ENCODE measurements at regions not wholly inside any gene's neighbourhood (a gene's known extent, or its start where the extent isn't known, plus 50 kb on each side); places are given as distances from the start of the nearest gene placed in this dataset.
"Not testable (repeated sequence)": the region's sequence is repeated elsewhere in the genome, so short reads cannot be mapped to it uniquely, and the experiment has no call there.

- DNase-seq (ENCODE audit: low spot score), result no peak
These were observed 67.0 kb upstream of the SMAD6 start for GRCh38 chr15:66635006-66635405.

DNA sequence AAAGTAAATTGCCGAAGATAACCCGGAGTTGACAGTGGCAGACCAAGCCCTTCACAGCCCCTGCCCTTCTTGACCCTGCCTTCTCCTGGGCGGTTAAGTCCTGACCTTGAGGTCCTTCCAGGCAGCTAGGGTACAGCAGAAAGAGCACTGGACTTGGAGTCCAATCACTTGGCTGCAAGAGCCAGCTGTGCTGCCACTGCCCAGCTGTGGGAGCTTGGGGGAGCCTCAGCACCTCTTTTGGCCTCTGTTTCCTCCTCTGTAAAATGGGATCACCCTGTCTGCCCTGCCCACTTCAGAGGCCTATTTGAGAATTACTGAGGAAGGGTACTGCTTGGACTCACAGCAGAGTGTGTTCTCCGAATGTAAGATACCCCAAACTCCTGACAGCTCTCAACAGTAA lies 66.2 kb upstream of the SMAD6 start:
- DNase-seq (ENCODE audit: low spot score), result no peak

- not testable (repeated sequence) for DNase-seq (ENCODE audit: low spot score)
These were observed 65.0 kb upstream of the SMAD6 start for GRCh38 chr15:66637044-66637443.

- DNase-seq (ENCODE audit: low spot score), result no peak
These were observed 63.7 kb upstream of the SMAD6 start for GRCh38 chr15:66638377-66638776.

DNA sequence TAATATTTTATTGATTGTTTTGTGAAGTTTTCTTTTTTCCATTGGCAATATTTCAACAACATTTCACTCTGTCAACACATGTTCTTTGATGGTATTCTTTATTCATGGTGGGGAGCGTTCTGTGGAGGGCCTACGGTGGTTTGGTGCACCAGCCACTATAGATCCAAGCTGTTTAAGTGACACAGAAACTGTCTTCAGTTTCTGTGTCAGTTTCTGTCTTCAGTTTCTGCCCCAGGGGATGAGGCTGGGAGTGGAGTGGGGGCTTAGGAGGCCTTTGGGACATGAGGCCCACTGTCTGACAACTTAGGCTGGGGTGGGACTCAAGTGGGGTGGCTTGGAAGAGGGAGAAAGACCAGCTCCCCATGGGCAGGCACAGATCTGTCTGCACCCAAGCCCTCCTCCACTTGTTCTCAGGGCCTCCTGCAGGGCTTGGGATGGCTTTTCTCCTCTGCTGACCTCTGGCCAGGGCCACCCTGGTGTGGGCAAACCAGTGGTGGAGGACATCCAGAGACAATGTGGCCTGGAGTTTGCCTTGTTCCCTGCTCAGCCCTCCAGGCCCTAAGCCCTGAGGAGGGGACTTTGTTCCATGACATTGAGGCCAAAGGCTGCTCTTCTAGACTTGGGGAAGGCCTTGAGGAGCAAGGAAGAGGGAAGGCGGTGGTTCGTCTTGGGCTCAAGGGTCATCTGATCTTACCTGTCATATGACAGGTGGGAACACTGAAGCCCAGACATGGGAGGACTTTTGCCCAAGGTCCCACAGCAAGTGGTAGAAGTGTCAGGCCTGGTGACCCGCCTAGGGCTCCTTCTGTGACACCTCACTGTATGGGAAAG lies 60.3 kb upstream of the SMAD6 start:
- DNase-seq (ENCODE audit: low spot score), result no peak

- DNase-seq (ENCODE audit: low spot score), result no peak
These were observed 59.5 kb upstream of the SMAD6 start for GRCh38 chr15:66642514-66642913.

- DNase-seq (ENCODE audit: low spot score), result no peak
These were observed 59.0 kb upstream of the SMAD6 start for GRCh38 chr15:66643033-66643432.

DNA sequence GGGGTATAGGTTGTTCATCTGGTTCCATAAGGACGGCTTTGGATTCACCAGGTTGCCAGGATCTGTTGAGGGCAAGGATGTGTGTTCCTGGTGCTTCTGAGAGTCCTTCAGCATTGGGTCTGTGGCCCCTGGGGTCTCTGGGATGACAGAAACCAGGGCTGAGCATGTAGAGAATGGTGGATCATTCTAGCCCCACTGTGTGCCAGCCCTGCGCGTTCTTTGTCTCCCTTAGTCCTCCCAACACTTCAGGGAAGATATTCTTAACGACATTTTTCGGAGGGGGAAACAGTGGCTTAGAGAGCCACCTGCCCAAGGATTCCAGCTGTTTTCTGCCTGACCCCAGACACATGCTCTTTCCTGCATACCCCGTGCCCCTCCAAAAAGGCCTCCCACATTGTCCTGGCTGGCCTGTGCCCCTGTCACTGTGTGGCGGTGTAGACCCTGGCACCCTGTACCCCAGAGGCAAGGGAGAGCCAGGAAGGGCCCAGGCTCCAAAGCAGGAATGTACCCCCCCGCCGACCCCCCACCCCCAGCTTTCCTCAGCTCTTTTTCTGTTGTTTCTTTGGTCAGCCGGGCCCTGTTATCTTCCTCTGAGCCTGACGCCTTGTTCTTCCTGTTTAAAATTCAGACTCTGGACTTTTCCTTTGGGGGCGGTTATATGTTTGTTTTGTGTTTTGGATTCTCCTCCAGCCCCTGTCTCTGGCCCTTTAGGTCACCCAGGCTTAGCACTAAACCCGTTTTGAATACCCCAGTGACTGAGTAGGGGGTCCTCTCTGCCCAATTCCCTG lies 57.8 kb upstream of the SMAD6 start:
- no peak for DNase-seq (ENCODE audit: low spot score)

GRCh38 chr15:66644869-66645268 lies 57.2 kb upstream of the SMAD6 start:
- no peak for DNase-seq (ENCODE audit: low spot score)

GRCh38 chr15:66646308-66646707 lies 55.7 kb upstream of the SMAD6 start:
- DNase-seq (ENCODE audit: low spot score), result peak; percentile 28

- DNase-seq (ENCODE audit: low spot score), result no peak
These were observed 55.2 kb upstream of the SMAD6 start for GRCh38 chr15:66646799-66647198.

DNA sequence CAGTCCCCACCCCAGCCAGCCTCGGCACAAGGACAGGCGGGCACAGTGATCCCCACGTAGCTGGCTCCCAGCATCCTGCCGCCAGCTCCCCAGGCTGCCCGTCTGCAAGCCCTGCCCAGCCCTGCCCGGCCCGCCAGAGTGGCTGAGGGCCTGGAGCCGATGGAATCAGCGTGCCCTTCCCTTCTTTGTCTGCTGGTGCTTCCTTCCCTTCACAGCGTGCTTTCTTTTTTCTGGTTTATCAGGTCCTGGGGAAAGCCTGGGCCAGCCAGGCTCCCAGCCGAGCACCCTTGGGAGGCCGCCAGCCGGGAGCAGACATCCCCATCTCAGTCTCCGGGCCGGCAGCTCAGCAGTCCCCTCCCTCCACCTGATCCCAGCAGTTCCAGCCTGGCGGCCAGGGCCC lies 54.7 kb upstream of the SMAD6 start:
- DNase-seq (ENCODE audit: low spot score), result no peak

DNA sequence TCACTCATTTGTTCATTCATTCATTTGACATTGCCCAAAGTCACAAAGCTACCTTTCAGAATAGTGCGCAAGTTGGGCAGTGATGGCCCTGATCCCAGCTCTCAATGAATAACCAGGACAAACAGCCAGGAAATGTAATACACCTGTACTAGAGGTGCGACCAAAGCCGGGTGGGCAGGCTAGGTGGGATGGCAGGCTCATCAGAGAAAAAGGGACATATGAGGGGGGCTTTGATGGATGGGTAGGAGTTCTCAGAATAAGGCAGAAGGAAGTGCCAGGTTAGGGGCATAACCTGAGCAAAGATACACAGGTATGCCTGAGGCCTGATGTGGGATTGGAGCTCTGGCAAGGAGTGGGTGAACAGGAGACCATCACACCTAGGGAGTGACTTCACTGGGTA lies 53.4 kb upstream of the SMAD6 start:
- DNase-seq (ENCODE audit: low spot score), result no peak

- no peak for DNase-seq (ENCODE audit: low spot score)
These were observed 52.6 kb upstream of the SMAD6 start for GRCh38 chr15:66649235-66649984.

DNA sequence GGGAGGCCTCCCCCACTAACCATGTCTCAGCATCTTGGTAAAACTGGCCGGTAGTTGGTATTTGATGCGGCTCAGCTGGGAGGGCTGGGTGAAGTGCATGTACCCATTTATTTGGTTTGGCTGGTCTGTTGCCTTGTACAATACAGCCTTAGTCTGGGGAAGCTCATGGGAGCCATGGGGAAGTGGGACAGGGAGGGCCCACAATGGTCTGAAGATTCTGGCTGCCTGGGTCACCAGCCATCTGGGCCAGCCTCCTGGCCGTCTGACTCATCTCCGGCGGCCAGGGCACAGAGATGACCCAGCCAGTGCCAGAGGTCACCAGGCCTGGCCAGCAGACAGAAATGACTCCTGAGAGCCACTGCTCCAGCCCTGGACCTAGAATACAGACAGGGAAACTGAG lies 51.6 kb upstream of the SMAD6 start:
- no peak for DNase-seq (ENCODE audit: low spot score)

- DNase-seq (ENCODE audit: low spot score), result no peak
These were observed 50.8 kb upstream of the SMAD6 start for GRCh38 chr15:66651198-66651597.

DNA sequence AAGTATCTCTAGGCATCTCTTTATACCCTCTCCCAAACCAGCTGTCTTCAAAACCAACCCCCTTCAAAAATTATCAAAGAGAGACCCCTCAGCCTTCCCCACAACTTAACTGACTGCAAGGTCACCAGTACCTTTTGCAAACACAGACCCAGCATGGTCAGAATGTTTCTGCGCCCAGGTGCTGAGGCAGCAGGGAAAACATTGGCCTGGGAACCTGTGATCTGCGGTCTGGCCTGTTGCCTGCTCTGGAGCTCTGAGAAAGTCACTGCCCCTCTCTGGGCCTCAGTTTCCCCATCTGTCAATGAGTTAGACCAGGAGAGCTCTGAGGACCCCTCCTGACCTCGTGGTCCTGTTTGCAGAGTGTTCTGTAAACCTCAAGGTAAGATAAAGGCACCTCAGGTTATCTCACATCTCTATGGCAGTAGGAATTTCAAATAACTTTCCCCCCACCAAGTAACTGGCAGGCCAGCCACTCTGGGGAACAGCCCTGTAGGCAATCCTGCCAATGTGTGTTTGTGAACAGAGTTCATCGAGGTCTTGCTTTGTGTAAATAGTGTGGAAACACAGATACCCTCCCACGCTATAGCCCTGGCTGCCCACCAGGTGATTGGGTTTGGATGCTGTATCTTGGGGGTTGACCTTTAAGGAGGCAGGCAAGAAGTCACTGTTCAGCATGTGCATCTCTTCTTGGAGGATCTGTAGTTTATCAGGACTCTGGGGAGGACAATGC lies 50.0 kb upstream of the SMAD6 start:
- no peak for DNase-seq (ENCODE audit: low spot score)

Measured in SK-N-DZ (cell line).